Upper lobe of left lung (tissue), 4 donors: ENCODE measurements at regions not wholly inside any gene's neighbourhood (a gene's known extent, or its start where the extent isn't known, plus 50 kb on each side); places are given as distances from the start of the nearest gene placed in this dataset.

Experiments
- CTCF ChIP-seq, 6 experiments: fragments of 450-650 bp in 4 of 6; fragments of 200-600 bp in 2 of 6; sonication (generic) in 2 of 6; IDR thresholded peaks; one replicate each; pipeline ENCODE4 v1.5.1; 2016 to 2019; ENCODE audit warnings: antibody characterized with exemption in 6 of 6
- POLR2A ChIP-seq, 4 donors: fragments of 450-650 bp; IDR thresholded peaks; one replicate each; pipeline ENCODE4 v1.5.1; 2016 to 2017; ENCODE audit warnings: antibody characterized with exemption in 4 of 4, mild to moderate bottlenecking in 2 of 4

GRCh38 chr10:106173838-106174237 lies 990.7 kb downstream of the SORCS1 start:
- no peak for TF ChIP-seq CTCF (IDR thresholded peaks at IDR 0.05)
- TF ChIP-seq POLR2A (IDR thresholded peaks at IDR 0.05) = no peak
